ENCODE measurements at regions not wholly inside any gene's neighbourhood (a gene's known extent, or its start where the extent isn't known, plus 50 kb on each side); places are given as distances from the start of the nearest gene placed in this dataset.
"Not testable (repeated sequence)": the region's sequence is repeated elsewhere in the genome, so short reads cannot be mapped to it uniquely, and the experiment has no call there.

GRCh38 chrX:66794514-66794913 lies 155.6 kb upstream of the EDA2R start:
- not testable (repeated sequence) for H3K4me1 ChIP-seq (ENCODE audit: low read length); H3K27me3 ChIP-seq (ENCODE audit: low read length); H3K4me3 ChIP-seq (ENCODE audit: low read length); DNase-seq; H3K9ac ChIP-seq (ENCODE audit: low read length); H3K4me2 ChIP-seq (ENCODE audit: low read depth, low read length, poor library complexity, severe bottlenecking); H3K79me2 ChIP-seq (ENCODE audit: low read length); H3K36me3 ChIP-seq (ENCODE audit: insufficient read depth, low read length); H3K27ac ChIP-seq (ENCODE audit: low read length); H4K20me1 ChIP-seq (ENCODE audit: insufficient read depth, low read depth, low read length); H2AFZ ChIP-seq (ENCODE audit: low read length); H3K9me2 ChIP-seq (replicated peaks; ENCODE audit: insufficient read depth, low read length)
- peaks cover 14% of the 10 kb centered on the region for H3K9me3 ChIP-seq (ENCODE audit: low read length)

DNA sequence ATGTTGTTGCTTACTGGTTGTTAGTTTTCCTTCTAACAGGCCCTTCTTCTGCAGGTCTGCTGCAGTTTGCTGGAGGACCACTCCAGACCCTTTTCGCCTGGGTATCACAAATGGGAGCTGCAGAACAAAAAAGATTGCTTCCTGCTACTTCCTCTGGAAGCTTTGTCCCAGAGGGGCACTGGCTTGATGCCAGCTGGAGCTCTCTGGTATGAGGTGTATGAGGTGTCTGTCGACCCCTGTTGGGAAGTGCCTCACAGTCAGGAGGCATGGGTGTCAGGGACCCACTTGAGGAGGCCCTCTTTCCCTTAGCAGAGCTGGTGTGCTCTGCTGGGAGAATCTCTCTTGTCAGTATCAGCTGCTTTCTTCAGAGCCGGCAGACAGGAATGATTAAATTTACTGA lies 127.4 kb upstream of the EDA2R start:
- H3K9ac ChIP-seq (ENCODE audit: low read length): no peak overlapping the region
- H3K27ac ChIP-seq (ENCODE audit: low read length): no peak overlapping the region
- H3K79me2 ChIP-seq (ENCODE audit: low read length): no peaks in the 10 kb centered on the region
- H2AFZ ChIP-seq (ENCODE audit: low read length): no peak overlapping the region
- H3K4me1 ChIP-seq (ENCODE audit: low read length): no peaks in the 10 kb centered on the region
- H3K4me3 ChIP-seq (ENCODE audit: low read length): no peak overlapping the region
- no peaks in the 10 kb centered on the region for H4K20me1 ChIP-seq (ENCODE audit: insufficient read depth, low read depth, low read length)
- H3K4me2 ChIP-seq (ENCODE audit: low read depth, low read length, poor library complexity, severe bottlenecking): no peak overlapping the region
- no peaks in the 10 kb centered on the region for H3K27me3 ChIP-seq (ENCODE audit: low read length)
- no peaks in the 10 kb centered on the region for H3K36me3 ChIP-seq (ENCODE audit: insufficient read depth, low read length)
- no peak for DNase-seq
- H3K9me3 ChIP-seq (ENCODE audit: low read length): peaks cover 30% of the 10 kb centered on the region
- H3K9me2 ChIP-seq (replicated peaks; ENCODE audit: insufficient read depth, low read length): no peaks in the 10 kb centered on the region

DNA sequence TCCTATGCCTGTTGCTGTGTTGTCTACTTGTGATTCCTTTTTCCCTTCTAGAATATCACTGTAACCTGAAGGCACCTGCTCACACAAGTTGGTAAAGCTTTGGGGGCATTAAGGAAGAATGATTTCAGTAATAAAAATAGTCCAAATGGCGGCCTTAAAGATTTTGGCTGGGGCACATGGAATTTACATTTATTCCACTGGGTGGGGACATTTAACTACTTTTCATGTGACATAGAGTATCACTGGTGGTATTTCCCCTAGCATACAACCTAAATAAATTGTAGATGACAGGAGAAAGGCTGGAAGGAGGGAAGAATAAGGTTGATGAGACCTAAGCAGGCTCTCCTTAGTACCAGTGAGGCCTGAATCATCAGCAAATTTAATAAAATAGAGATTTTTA lies 121.8 kb upstream of the EDA2R start:
- Histone ChIP-seq H3K9ac (ENCODE audit: low read length) (no peak overlapping the region), H2AFZ (ENCODE audit: low read length) (no peak overlapping the region), H3K9me2 (replicated peaks; ENCODE audit: insufficient read depth, low read length) (no peaks in the 10 kb centered on the region), H3K36me3 (ENCODE audit: insufficient read depth, low read length) (no peaks in the 10 kb centered on the region), H4K20me1 (ENCODE audit: insufficient read depth, low read depth, low read length) (no peaks in the 10 kb centered on the region), H3K4me1 (ENCODE audit: low read length) (no peaks in the 10 kb centered on the region), H3K27ac (ENCODE audit: low read length) (no peak overlapping the region), H3K79me2 (ENCODE audit: low read length) (no peaks in the 10 kb centered on the region), H3K27me3 (ENCODE audit: low read length) (no peaks in the 10 kb centered on the region), H3K9me3 (ENCODE audit: low read length) (peaks cover 3% of the 10 kb centered on the region; the same call in 1 of the 2 replicates), H3K4me3 (ENCODE audit: low read length) (no peak overlapping the region), H3K4me2 (ENCODE audit: low read depth, low read length, poor library complexity, severe bottlenecking) (no peak overlapping the region)
- DNase-seq: peak; percentile 50

GRCh38 chrX:66756717-66757116 lies 117.8 kb upstream of the EDA2R start:
- H3K4me1 ChIP-seq (ENCODE audit: low read length): no peaks in the 10 kb centered on the region
- H3K9me2 ChIP-seq (replicated peaks; ENCODE audit: insufficient read depth, low read length): no peaks in the 10 kb centered on the region
- peaks cover 6% of the 10 kb centered on the region; the same call in 1 of the 2 replicates for H3K9me3 ChIP-seq (ENCODE audit: low read length)
- H3K27ac ChIP-seq (ENCODE audit: low read length): no peak overlapping the region
- H3K4me2 ChIP-seq (ENCODE audit: low read depth, low read length, poor library complexity, severe bottlenecking): no peak overlapping the region
- no peaks in the 10 kb centered on the region for H3K79me2 ChIP-seq (ENCODE audit: low read length)
- H2AFZ ChIP-seq (ENCODE audit: low read length): no peak overlapping the region
- no peaks in the 10 kb centered on the region for H4K20me1 ChIP-seq (ENCODE audit: insufficient read depth, low read depth, low read length)
- H3K9ac ChIP-seq (ENCODE audit: low read length): no peak overlapping the region
- no peak overlapping the region for H3K4me3 ChIP-seq (ENCODE audit: low read length)
- DNase-seq: no peak
- H3K36me3 ChIP-seq (ENCODE audit: insufficient read depth, low read length): no peaks in the 10 kb centered on the region
- H3K27me3 ChIP-seq (ENCODE audit: low read length): no peaks in the 10 kb centered on the region

GRCh38 chrX:66751136-66751782 lies 112.4 kb upstream of the EDA2R start:
- Histone ChIP-seq H3K9ac (ENCODE audit: low read length) (no peak overlapping the region), H3K27ac (ENCODE audit: low read length) (no peak overlapping the region), H3K4me2 (ENCODE audit: low read depth, low read length, poor library complexity, severe bottlenecking) (no peak overlapping the region), H2AFZ (ENCODE audit: low read length) (no peak overlapping the region), H3K36me3 (ENCODE audit: insufficient read depth, low read length) (no peaks in the 10 kb centered on the region), H4K20me1 (ENCODE audit: insufficient read depth, low read depth, low read length) (no peaks in the 10 kb centered on the region), H3K27me3 (ENCODE audit: low read length) (no peaks in the 10 kb centered on the region), H3K4me1 (ENCODE audit: low read length) (no peaks in the 10 kb centered on the region), H3K4me3 (ENCODE audit: low read length) (no peak overlapping the region), H3K9me3 (ENCODE audit: low read length) (peaks cover 21% of the 10 kb centered on the region), H3K9me2 (replicated peaks; ENCODE audit: insufficient read depth, low read length) (no peaks in the 10 kb centered on the region), H3K79me2 (ENCODE audit: low read length) (no peaks in the 10 kb centered on the region)
- DNase-seq: no peak

DNA sequence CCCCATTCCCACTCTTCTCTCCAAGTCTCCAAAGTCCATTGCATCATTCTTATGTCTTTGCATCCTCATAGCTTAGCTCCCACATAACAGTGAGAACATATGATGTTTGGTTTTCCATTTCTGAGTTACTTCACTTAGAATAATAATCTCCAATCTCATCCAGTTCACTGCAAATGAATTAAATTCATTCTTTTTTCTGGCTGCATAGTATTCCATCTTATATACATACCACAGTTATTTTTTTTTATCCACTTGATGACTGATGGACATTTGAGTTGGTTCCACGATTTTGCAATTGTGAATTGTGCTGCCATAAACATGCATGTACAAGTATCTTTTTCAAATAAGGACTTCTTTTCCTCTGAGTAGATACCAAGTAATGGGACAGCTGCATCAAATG lies 105.6 kb upstream of the EDA2R start:
- H3K4me3 ChIP-seq (ENCODE audit: low read length); H3K4me2 ChIP-seq (ENCODE audit: low read depth, low read length, poor library complexity, severe bottlenecking); H3K9ac ChIP-seq (ENCODE audit: low read length); H3K36me3 ChIP-seq (ENCODE audit: insufficient read depth, low read length); H3K27ac ChIP-seq (ENCODE audit: low read length); DNase-seq; H3K4me1 ChIP-seq (ENCODE audit: low read length); H4K20me1 ChIP-seq (ENCODE audit: insufficient read depth, low read depth, low read length); H2AFZ ChIP-seq (ENCODE audit: low read length); H3K9me2 ChIP-seq (replicated peaks; ENCODE audit: insufficient read depth, low read length); H3K27me3 ChIP-seq (ENCODE audit: low read length); H3K79me2 ChIP-seq (ENCODE audit: low read length): not testable (repeated sequence)
- H3K9me3 ChIP-seq (ENCODE audit: low read length): peaks cover 33% of the 10 kb centered on the region

GRCh38 chrX:66731398-66731797 lies 92.5 kb upstream of the EDA2R start:
- Histone ChIP-seq H3K36me3 (ENCODE audit: insufficient read depth, low read length) (no peaks in the 10 kb centered on the region), H3K79me2 (ENCODE audit: low read length) (no peaks in the 10 kb centered on the region), H3K9me3 (ENCODE audit: low read length) (peaks cover 8% of the 10 kb centered on the region; the same call in 1 of the 2 replicates), H3K9ac (ENCODE audit: low read length) (no peak overlapping the region), H3K4me1 (ENCODE audit: low read length) (no peaks in the 10 kb centered on the region), H4K20me1 (ENCODE audit: insufficient read depth, low read depth, low read length) (no peaks in the 10 kb centered on the region), H3K9me2 (replicated peaks; ENCODE audit: insufficient read depth, low read length) (no peaks in the 10 kb centered on the region), H3K27ac (ENCODE audit: low read length) (no peak overlapping the region), H3K27me3 (ENCODE audit: low read length) (no peaks in the 10 kb centered on the region), H2AFZ (ENCODE audit: low read length) (no peak overlapping the region), H3K4me3 (ENCODE audit: low read length) (no peak overlapping the region), H3K4me2 (ENCODE audit: low read depth, low read length, poor library complexity, severe bottlenecking) (no peak overlapping the region)
- DNase-seq: peak; percentile 74

DNA sequence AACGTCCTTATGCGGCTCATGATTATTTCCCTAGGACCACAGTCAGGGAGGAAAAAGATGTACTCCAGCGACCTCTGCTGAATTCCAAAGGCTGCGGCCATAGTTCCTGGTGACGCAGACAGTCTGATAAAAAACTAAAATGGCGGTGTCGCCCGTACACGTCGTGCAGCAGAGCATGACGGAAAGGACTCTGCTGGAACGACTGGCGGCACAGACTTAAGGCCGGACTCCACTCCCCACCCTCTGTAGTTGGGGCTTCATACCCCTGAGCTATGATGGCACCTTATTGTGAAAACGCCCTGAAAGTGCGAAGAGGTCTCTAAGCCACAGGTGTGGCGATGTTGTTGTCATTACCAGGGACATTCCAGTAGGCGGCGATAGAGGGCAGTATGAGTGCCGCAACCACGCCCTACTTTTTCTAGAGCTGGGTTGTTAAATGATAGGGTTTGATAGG lies 90.0 kb upstream of the EDA2R start:
- DNase-seq: peak; percentile 71
- H3K27me3 ChIP-seq (ENCODE audit: low read length): no peaks in the 10 kb centered on the region
- no peaks in the 10 kb centered on the region for H3K4me1 ChIP-seq (ENCODE audit: low read length)
- no peaks in the 10 kb centered on the region for H3K79me2 ChIP-seq (ENCODE audit: low read length)
- H3K9ac ChIP-seq (ENCODE audit: low read length): no peak overlapping the region
- H3K9me2 ChIP-seq (replicated peaks; ENCODE audit: insufficient read depth, low read length): no peaks in the 10 kb centered on the region
- H3K4me3 ChIP-seq (ENCODE audit: low read length): no peak overlapping the region
- no peaks in the 10 kb centered on the region for H3K36me3 ChIP-seq (ENCODE audit: insufficient read depth, low read length)
- H2AFZ ChIP-seq (ENCODE audit: low read length): no peak overlapping the region
- H3K9me3 ChIP-seq (ENCODE audit: low read length): peaks cover 3% of the 10 kb centered on the region; the same call in 1 of the 2 replicates
- no peaks in the 10 kb centered on the region for H4K20me1 ChIP-seq (ENCODE audit: insufficient read depth, low read depth, low read length)
- no peak overlapping the region for H3K4me2 ChIP-seq (ENCODE audit: low read depth, low read length, poor library complexity, severe bottlenecking)
- H3K27ac ChIP-seq (ENCODE audit: low read length): no peak overlapping the region
